ENCODE measurements at regions not wholly inside any gene's neighbourhood (a gene's known extent, or its start where the extent isn't known, plus 50 kb on each side); places are given as distances from the start of the nearest gene placed in this dataset.

DNA sequence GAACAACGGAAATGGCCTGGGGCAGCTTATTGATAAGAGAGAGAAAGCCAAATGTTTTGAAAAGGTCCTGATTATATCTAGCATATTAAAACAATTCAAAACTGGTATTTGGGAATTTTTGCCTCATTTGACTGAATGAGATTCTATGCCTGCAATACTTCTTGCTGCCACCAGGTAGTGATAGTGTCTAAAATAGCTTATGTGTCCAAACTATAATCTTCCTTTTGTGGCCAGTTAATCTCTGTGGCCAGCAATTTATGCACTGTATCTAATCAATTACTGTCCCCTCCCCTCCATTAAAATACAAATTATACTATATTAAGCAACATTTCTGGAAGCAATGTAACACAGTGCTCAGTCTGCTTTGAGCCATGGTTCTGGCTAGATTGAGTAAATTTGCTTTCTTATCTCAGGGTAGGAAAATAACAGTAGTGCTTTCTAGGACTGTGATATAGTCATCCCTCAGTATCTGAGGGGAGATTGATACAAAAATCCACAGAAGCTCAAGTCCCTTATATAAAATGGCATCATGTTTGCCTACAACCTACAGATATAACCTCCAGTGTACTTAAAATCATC is 91.8 kb downstream of the FOXD2 start:
- TF ChIP-seq FOXP2 (optimal IDR thresholded peaks at IDR 0.05; ENCODE audit: borderline replicate concordance, extremely low read depth, extremely low read length, insufficient read depth) (no peak), TAF1 (IDR thresholded peaks at IDR 0.05; ENCODE audit: borderline replicate concordance, insufficient read depth, low read length) (no peak), SIN3A (IDR thresholded peaks at IDR 0.05; ENCODE audit: borderline replicate concordance, insufficient read depth, low read length) (no peak), POLR2AphosphoS5 (IDR thresholded peaks at IDR 0.05; ENCODE audit: low read depth, low read length) (no peak), REST (IDR thresholded peaks at IDR 0.05; ENCODE audit: insufficient read depth in 1 of 2, low read depth in 2 of 2, low read length in 2 of 2) (no peak)

DNA sequence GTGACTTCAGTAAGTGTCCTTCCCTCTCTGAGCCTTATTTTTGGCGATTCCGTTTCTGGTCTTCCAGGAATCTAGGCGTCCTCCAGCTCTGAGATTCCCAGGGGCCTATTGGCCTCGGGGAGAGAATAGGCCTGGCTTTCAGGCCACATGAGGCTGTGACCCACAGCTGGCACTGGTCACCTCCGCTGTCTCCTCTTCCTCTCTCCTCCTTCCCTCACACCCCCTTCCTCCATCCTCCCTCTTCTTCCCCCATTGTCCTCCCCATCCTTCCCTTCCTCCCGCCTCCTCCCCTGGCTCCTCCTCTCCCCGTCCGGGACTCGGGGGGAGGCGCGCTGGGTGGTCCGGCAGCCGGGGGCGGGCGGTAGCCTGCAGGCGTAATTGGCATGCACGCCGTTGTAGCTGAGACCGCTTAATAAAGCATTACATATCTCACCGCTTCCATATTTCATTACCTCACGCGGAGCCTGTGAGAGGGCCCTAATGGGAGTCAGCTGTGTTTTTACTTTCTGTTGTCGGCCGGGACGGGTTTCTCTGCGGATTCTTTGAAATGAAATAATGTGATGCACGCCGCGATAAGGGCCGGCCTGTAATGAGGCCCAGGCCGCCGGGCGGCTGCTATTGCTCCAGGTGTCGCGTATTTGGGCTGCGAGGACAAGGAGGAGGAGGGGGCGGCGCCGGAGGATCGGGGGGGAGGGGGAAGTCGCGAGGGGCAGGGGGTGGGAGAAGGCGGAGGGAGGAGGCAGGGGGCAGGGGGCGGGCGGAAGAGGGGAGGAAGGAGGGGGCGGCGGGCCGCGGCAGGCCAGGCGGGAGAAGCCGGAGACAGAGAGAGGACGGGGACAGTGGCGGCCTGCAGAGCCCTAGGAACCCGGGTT is 95.3 kb downstream of the FOXD2 start:
- TF ChIP-seq FOXP2 (optimal IDR thresholded peaks at IDR 0.05; ENCODE audit: borderline replicate concordance, extremely low read depth, extremely low read length, insufficient read depth) = peak; percentile 24
- peak; percentile 79; the same call in 1 of the 2 replicates for TF ChIP-seq SIN3A (IDR thresholded peaks at IDR 0.05; ENCODE audit: borderline replicate concordance, insufficient read depth, low read length)
- no peak; a peak in 1 of 4 replicates for TF ChIP-seq REST (IDR thresholded peaks at IDR 0.05; ENCODE audit: insufficient read depth in 1 of 2, low read depth in 2 of 2, low read length in 2 of 2)
- no peak for TF ChIP-seq TAF1 (IDR thresholded peaks at IDR 0.05; ENCODE audit: borderline replicate concordance, insufficient read depth, low read length)

GRCh38 chr1:47533793-47534328 is 96.0 kb downstream of the FOXD2 start:
- TF ChIP-seq REST (IDR thresholded peaks at IDR 0.05; ENCODE audit: insufficient read depth in 1 of 2, low read depth in 2 of 2, low read length in 2 of 2) = no peak
- no peak for TF ChIP-seq TAF1 (IDR thresholded peaks at IDR 0.05; ENCODE audit: borderline replicate concordance, insufficient read depth, low read length)
- TF ChIP-seq POLR2AphosphoS5 (IDR thresholded peaks at IDR 0.05; ENCODE audit: low read depth, low read length) = no peak
- no peak for TF ChIP-seq FOXP2 (optimal IDR thresholded peaks at IDR 0.05; ENCODE audit: borderline replicate concordance, extremely low read depth, extremely low read length, insufficient read depth)

GRCh38 chr1:47534436-47534835 is 96.6 kb downstream of the FOXD2 start:
- no peak for TF ChIP-seq POLR2AphosphoS5 (IDR thresholded peaks at IDR 0.05; ENCODE audit: low read depth, low read length)
- no peak for TF ChIP-seq TAF1 (IDR thresholded peaks at IDR 0.05; ENCODE audit: borderline replicate concordance, insufficient read depth, low read length)
- TF ChIP-seq SIN3A (IDR thresholded peaks at IDR 0.05; ENCODE audit: borderline replicate concordance, insufficient read depth, low read length) = no peak
- no peak for TF ChIP-seq FOXP2 (optimal IDR thresholded peaks at IDR 0.05; ENCODE audit: borderline replicate concordance, extremely low read depth, extremely low read length, insufficient read depth)
- no peak for TF ChIP-seq REST (IDR thresholded peaks at IDR 0.05; ENCODE audit: insufficient read depth in 1 of 2, low read depth in 2 of 2, low read length in 2 of 2)
